GM10266 (cell line): ENCODE measurements at regions not wholly inside any gene's neighbourhood (a gene's known extent, or its start where the extent isn't known, plus 50 kb on each side); places are given as distances from the start of the nearest gene placed in this dataset.
"Not testable (repeated sequence)": the region's sequence is repeated elsewhere in the genome, so short reads cannot be mapped to it uniquely, and the experiment has no call there.

Experiments used
- DNase-seq: peaks from one replicate; pipeline ENCODE4 v3.0.0; 2012; ENCODE audit errors: extremely low spot score
- TF ChIP-seq, protein P1 (sequence below): IDR thresholded peaks from 2 replicates; pipeline ENCODE4 v1.5.1; 2012; ENCODE audit warnings: mild to moderate bottlenecking, low read depth; ENCODE audit not compliant: control insufficient read depth, insufficient read depth; ENCODE audit errors: missing control alignments

DNA sequence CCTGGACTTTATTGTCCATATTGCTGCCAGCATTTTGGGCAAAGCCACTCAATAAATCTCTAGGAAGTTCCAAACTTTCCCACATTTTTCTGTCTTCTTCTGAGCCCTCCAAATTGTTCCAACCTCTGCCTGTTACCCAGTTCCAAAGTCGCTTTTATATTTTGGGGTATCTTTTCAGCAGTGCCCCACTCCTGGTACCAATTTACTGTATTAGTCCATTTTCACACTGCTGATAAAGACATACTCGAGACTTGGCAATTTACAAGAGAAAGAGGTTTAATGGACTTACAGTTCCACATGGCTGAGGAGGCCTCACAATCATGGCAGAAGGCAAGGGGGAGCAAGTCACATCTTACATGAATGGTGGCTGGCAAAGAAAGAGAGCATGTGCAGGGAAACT, 53.4 kb downstream of the AHSP start:
- DNase-seq, result not testable (repeated sequence)

DNA sequence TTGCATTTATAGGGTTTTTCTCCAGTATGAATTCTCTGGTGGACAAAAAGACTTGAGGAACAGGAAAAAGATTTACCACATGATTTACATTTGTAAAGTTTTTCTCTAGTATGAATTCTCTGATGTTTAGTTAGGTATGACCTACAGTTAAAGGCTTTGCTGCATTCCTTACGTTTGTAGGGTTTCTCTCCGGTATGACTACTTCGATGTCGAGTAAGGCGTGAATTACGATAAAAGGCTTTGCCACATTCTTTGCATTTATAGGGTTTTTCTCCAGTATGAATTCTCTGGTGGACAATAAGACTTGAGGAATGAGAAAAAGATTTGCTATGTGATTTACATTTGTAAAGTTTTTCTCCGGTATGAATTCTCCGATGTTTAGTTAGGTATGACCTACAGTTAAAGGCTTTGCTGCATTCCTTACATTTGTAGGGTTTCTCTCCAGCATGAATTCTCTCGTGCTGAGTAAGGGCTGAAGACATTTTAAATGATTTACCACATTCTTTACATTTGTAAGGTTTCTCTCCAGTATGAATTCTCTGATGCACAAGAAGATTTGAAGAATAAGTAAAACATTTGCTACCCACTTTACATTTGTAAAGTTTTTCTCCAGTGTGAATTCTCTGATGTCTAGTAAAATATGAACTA, 74.2 kb downstream of the AHSP start:
- DNase-seq, result not testable (repeated sequence)

DNA sequence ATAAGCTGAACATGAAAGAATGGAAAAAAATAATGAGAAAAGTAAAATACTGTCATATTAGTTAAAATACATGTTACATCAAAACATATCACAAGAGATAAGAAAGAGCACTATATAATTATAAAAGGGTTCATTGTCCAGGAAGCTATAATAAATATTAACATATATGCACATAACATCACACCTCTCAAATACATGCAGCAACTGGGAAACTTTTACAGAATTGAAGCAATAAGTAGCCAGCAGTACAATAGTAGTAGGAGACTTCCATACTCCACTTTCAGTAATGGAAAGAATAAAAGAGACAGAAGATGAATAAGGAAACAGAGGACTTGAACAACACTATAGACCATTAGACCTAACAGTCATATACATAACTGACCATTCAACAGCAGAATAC, 90.4 kb downstream of the AHSP start:
- TF ChIP-seq, protein P1, sequence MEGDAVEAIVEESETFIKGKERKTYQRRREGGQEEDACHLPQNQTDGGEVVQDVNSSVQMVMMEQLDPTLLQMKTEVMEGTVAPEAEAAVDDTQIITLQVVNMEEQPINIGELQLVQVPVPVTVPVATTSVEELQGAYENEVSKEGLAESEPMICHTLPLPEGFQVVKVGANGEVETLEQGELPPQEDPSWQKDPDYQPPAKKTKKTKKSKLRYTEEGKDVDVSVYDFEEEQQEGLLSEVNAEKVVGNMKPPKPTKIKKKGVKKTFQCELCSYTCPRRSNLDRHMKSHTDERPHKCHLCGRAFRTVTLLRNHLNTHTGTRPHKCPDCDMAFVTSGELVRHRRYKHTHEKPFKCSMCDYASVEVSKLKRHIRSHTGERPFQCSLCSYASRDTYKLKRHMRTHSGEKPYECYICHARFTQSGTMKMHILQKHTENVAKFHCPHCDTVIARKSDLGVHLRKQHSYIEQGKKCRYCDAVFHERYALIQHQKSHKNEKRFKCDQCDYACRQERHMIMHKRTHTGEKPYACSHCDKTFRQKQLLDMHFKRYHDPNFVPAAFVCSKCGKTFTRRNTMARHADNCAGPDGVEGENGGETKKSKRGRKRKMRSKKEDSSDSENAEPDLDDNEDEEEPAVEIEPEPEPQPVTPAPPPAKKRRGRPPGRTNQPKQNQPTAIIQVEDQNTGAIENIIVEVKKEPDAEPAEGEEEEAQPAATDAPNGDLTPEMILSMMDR, result no peak
- no peak for DNase-seq

DNA sequence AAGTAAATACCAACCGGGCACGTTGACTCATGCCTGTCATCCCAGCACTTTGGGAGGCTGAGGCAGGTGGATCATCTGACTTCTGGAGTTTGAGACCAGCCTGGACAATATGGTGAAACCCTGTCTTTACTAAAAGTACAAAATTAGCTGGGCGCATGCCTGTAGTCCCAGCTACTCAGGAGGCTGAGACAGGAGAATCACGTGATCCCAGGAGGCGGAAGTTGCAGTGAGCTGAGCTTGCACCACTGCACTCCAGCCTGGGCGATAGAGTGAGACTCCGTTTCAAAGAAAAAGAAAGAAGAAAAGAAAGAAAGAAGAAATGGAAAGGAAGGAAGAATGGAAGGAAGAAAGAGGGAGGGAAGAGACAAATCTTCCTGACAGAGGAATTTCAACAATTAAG, 108.7 kb downstream of the AHSP start:
- TF ChIP-seq, protein P1, result no peak
- no peak for DNase-seq

DNA sequence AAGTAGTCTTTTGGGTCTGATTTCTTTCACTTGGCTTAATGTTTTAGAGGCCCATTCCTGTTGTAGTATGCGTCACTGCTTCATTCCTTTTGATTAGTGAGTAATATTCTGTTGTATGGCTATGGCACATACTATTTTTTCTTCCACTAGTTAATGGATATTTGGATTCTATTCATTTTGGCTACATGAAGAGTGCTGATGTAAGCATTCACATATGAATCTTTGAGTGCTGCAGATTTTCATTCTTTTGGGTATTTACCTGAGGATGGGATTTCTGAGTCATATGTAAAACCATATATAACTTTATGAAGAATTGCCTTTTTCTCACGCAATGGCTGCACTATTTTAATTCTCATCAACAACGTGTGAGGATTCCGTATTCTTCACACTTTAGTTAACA, 113.6 kb downstream of the AHSP start:
- DNase-seq, result no peak
- TF ChIP-seq, protein P1, result no peak

DNA sequence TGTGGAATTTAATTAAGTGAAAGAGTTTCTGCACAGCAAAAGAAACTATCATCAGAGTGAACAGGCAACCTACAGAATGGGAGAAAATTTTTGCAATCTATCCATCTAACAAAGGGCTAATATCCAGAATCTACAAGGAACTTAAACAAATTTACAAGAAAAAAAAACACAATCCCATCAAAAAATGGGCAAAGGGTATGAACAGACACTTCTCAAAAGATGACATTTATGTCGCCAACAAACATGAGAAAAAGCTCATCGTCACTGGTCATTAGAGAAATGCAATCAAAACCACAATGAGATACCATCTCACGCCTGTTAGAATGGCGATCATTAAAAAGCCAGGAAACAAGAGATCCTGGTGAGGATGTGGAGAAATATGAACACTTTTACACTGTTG, 128.0 kb downstream of the AHSP start:
- DNase-seq, result not testable (repeated sequence)

DNA sequence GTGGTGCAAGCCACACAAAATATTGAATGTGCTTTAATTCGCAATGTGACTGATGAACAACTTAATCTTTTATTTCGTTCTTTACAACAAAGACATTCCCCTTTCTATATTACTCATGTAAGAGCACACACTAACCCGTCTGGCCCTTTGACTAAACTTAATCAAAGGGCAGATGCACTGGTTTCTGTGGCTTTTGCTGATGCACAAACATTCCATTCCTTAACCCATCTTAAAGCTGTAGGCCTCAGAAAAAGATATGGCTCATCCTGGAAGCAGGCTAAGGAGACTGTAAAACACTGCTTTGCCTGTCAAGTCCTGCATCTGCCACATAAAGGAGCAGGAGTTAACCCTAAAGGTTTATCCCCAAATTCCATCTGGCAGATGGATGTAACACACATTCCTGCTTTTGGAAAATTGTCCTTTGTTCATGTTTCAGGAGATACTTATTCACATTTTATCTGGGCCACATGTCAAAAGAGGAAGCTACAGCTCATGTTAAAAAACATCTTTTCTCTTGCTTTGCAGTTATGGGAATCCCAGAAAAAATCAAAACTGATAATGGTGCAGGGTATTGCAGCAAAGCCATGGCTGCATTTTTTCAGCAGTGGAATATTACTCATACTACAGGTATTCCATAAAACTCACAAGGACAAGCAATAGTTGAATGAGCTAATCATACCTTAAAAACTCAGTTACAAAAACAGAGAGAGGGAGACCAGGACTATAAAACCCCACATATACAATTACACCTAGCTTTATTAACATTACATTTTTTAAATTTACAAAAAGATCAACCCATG, 137.2 kb downstream of the AHSP start:
- TF ChIP-seq, protein P1, result no peak
- no peak for DNase-seq

DNA sequence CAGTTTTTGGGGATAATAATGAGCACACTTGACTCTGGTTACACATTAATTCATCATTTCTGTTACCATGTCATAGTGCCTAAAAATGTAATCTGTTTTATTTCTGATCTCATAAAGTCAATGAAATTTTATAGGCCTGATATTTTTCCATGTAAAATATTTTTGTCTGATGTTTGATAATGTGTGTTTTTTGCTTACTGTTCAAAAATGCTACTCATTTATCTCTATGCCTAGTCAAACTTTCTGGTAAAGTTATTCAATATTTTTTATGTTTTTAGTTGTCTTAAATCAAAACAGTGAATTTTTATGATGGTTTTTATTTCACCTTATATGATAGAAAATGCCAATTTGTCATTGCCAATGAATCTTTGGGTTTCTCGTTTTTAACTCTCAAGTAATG, 147.0 kb downstream of the AHSP start:
- DNase-seq, result no peak
- TF ChIP-seq, protein P1, result no peak

DNA sequence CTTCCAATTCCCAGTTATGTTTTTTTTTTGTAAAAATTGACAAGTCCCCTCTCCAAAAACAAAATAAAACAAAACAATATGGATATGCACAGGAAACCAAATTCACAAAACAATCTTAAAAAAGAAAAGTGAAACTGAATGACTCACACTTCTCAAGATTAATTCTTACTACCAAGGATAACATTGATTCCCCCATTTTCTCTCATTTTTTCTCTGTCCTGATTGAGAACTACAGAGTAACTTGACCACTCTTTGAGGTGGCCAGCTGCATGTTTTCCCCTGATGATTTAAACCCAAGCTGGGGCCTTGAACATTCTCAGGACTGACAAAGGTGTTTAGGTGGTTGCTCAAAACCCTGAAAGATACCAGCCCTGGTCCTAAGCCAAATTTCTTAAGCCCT, 149.0 kb downstream of the AHSP start:
- TF ChIP-seq, protein P1, result no peak
- no peak for DNase-seq
